ENCODE measurements at regions not wholly inside any gene's neighbourhood (a gene's known extent, or its start where the extent isn't known, plus 50 kb on each side); places are given as distances from the start of the nearest gene placed in this dataset.

DNA sequence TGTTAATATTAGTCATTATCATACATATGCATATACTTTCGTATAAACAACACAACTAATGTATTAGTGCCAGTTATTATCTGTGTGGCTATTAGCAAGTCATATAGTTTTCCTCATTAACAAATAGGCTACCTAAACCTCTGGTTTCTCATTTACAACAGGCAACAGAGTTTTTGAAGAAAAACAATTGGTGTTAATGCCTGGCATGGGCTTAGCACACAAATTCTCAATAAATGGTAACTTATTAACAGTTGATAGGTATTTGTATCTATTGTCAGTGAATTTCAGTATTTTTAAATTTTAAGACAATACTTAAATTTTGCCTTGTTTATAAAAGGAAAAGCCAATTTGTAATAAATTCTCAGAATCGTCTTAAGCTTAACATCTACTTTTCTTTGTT is 182.5 kb downstream of the PMAIP1 start:
- TF ChIP-seq CTCF (conservative IDR thresholded peaks at IDR 0.05; ENCODE audit: low read depth, low read length) (no peak), EZH2 (IDR thresholded peaks at IDR 0.05; ENCODE audit: low read length, unreplicated experiment) (no peak)
